ENCODE measurements at regions not wholly inside any gene's neighbourhood (a gene's known extent, or its start where the extent isn't known, plus 50 kb on each side); places are given as distances from the start of the nearest gene placed in this dataset.

DNA sequence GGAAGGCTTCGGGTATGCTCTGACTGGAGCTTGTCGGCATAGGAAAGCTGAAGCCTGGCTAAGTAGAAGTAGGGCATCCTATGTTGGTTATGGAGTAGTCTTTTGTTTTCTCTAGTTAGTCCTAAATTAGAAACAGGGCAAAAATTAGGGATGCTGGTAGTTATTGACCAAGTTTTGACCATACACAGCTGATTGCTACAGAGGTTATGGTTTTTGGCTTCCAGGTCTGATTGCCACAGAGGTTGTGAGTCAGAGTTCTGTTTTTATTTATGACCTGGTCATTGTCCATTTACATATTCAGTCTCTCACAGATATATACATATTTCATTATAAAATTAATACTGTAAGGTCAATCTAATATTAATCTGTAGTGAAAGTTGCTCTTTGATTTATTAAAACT lies 219.2 kb downstream of the FSCB start:
- DNase-seq: no peak

DNA sequence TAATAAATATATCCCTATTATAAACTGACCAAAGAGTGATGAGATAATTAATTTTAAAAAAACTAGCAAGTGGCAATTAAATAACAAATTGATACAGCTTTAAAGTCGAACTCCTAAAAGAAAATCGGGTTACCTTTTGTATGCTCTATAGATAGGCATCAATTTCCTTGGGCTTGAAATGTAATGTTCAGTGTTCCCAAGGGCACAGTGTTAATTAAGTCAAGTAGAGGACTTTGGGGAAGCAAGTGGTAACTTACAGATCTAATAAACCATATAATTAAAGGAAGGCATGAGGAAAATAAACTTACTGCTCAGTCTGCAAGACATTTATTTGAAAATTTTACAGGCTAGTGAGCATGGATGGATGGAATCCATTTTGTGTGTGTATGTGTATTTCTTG lies 220.9 kb downstream of the FSCB start:
- no peak for DNase-seq

GRCh38 chr14:44283836-44284235 lies 223.2 kb downstream of the FSCB start:
- no peak for DNase-seq

- DNase-seq: no peak
These were observed 227.7 kb downstream of the FSCB start for GRCh38 chr14:44279357-44279756.

GRCh38 chr14:44271637-44272036 lies 235.4 kb downstream of the FSCB start:
- no peak for DNase-seq

DNA sequence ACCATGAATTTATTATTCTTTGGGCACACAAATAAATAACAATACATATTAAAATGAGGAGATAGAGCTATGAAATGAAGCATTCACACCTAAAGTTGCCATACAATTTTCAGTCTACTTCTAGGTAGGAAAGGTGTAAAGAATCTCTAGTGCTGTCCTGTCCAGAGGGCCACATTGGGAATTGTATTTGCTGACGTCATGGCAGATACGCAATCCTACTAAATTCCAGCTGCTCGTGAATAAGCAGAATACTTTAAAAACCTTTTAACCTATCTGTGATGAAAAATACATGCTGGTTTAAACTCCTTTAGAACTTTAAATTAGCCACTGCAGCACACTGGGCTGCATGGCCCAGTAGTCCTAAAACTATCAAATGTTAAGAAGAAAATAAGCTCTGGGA lies 236.1 kb downstream of the FSCB start:
- no peak for DNase-seq

GRCh38 chr14:44265246-44265645 lies 241.8 kb downstream of the FSCB start:
- DNase-seq: no peak

DNA sequence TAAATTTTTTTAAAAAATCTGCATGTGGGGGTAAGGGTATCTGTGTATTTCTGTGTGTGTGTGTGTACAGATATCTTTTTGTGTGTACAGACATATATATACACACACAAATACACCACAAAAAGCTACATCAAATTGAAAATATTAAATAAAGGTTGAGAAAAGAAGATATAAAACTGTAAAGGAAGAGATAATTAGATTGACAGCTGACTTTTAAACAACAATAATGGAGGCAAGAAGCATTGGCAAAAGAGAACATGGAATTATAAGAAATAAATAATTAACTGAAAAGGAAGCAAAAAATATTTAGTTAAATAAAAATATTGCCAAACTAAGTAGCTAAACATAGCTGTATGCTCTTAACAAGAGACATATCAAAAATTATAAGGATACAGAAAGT lies 291.4 kb downstream of the FSCB start:
- no peak for DNase-seq

- no peak for DNase-seq
These were observed 295.4 kb downstream of the FSCB start for GRCh38 chr14:44211718-44212117.

GRCh38 chr14:44204061-44204835 lies 302.8 kb downstream of the FSCB start:
- no peak for DNase-seq

GRCh38 chr14:44180975-44181374 lies 326.1 kb downstream of the FSCB start:
- no peak for DNase-seq

- DNase-seq: no peak
These were observed 336.5 kb downstream of the FSCB start for GRCh38 chr14:44170556-44170955.

- DNase-seq: no peak
These were observed 337.0 kb downstream of the FSCB start for GRCh38 chr14:44170101-44170500.

DNA sequence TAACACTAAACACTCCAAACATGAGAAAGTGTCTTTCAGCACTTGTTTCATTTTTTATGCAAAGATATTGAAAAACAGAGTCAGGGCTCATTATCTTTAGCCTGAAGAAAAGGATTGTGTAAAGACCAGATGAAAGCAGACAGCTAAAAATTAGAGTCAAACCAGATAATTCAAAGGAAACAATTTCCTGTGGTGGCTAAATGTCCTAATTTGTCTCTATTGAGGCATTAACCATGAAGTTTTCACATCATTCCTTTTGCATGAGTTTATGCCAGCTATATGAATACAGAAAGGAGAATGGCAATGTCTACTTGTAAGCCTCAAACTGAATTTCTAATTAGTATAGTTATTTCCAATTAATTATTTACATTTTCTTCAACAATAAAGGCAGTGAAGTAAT lies 338.5 kb downstream of the FSCB start:
- DNase-seq: no peak

DNA sequence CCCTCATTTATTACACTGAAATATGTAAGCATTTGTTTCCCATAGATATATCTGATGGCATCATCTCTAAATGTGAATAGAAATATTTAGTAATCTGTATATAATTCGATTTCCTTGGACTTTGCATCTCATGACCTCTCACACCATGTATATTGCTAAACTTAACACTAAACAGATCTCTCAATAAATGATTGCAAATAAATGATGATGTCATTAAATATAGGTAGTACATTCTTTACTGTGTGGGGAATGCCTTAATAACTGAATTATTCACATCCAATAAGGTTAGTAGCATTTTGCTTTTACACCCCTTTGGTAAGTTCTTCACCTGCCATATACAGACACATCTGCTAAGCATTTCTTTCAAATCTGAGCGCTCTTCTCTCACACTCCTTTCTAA lies 340.5 kb downstream of the FSCB start:
- DNase-seq: no peak

DNA sequence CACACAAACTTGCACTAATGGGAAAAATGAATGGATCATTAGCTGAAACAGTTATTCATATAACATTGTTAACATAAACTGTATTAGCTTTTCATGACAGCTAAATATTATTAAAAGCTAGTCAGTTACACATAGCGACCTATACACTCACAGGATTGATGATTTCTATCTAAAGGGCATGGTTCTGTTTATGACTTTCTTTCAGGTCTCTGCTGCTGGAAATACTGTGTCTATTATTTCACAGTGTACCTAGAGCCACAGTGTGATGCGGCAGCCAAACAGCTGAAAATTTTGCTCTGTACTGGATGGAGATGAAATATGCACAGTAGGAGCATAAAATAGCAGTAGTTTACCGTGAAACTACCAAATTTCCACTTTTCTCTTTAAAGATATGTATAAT lies 341.1 kb downstream of the FSCB start:
- DNase-seq: no peak

DNA sequence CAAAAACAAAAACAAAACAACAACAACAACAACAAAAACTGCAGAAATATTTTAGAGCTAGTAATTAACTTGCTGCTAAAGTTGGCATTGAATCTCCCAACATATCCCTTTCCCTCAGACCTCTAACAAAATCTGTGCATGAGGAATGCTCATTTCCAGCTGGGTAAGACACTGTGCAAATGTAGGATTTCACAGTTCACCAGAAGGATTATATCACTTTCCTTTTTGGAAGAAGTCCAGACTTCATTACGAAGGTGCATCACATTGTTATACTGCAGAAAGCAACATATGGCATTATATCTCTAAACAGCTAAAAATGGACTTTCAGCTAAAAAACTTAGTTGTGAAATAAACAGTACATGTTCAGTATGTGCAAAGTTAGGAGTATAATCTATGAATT lies 341.8 kb downstream of the FSCB start:
- DNase-seq: no peak

DNA sequence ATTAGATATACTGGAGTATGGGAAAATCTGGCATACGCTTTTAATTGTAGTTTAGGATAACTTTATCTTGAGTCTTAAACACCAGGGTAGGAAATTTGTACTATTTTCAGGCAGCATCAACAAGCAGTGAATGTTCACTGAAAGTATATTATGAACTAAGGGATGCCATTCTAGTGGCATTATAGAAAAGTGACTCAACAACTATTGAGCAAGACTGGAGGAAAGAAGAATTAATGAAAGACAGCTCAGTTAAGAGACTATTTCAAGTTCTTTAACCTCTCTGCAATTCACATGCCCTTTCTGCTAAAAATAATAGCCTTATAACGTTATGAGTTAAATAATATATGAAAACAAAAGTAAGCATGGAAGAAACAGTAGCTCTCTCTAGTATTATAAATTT lies 343.1 kb downstream of the FSCB start:
- no peak for DNase-seq

GRCh38 chr14:44162197-44162596 lies 344.9 kb downstream of the FSCB start:
- no peak for DNase-seq

- DNase-seq: no peak
These were observed 352.2 kb downstream of the FSCB start for GRCh38 chr14:44154874-44155273.

GRCh38 chr14:44154446-44154845 lies 352.6 kb downstream of the FSCB start:
- DNase-seq: no peak

- DNase-seq: no peak
These were observed 355.8 kb downstream of the FSCB start for GRCh38 chr14:44151130-44151820.

DNA sequence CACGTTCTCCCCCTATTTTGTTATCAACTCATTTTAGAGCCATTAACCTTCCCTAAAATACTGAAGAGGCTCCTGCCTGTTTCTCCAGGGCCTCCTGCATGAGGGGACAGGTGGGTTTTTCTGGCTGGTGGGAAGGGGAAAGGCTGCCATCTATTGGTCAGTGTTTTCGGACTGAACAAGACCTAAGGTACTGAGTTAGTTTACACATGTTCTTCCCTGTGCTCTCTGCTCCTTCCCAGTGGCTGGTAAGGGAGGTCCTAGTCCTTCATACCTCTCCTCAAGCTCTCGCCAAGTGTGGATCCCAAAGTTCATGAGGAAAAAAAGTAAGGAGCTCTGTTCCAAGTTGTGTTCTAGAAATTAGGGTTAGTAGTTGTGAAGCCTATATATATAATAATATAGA lies 357.5 kb downstream of the FSCB start:
- DNase-seq: no peak

- no peak for DNase-seq
These were observed 365.1 kb downstream of the FSCB start for GRCh38 chr14:44142006-44142405.

GRCh38 chr14:44135972-44136371 lies 371.1 kb downstream of the FSCB start:
- DNase-seq: no peak
